RPMI7951 (cell line): ENCODE measurements at regions not wholly inside any gene's neighbourhood (a gene's known extent, or its start where the extent isn't known, plus 50 kb on each side); places are given as distances from the start of the nearest gene placed in this dataset.

Source experiments
- DNase-seq: peaks from one replicate; pipeline ENCODE4 v3.0.0-alpha.2; 2012; ENCODE audit warnings: low read depth

DNA sequence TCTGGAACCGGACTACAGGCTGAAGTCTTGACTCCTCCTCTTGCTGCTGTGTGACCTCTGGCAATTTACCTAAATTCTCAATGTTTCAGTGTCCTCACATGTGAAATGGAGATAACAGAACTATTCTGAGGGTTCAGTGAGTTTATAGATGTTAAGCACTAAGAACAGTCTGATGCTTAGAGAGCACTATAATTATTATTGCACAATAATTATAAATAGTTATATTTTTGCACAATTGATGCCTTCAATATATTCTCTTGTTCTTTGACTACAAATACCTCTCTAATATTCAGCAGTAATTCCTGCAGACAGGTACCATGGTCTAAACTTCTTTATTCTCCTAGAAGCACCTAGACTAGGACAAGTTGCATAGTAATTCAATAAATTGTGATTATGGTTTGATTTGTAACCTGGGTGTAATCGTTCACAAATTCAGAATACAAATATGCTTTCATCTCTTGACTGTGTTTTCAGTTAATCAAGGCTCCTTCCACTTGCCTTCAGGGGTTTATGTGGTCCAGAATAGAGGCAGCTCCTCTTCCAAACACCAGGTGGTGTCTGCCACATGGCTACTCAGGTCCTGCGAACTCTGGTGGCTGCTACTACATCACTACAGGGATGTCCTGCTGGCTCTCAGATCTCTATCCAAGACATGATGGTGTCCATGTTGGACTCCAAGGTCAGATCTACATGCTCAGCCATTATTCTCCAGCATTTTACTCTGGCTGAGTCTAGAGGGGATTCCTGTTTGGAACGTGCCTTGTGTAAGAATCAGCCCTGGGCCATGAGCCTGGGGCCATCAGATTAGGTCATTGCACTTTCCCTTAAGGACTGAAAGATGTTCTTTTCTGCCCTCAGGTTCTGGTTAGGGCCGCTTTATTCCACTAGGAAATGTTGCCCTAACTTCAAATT lies 103.4 kb downstream of the QRFPR start:
- peak; percentile 11 for DNase-seq

DNA sequence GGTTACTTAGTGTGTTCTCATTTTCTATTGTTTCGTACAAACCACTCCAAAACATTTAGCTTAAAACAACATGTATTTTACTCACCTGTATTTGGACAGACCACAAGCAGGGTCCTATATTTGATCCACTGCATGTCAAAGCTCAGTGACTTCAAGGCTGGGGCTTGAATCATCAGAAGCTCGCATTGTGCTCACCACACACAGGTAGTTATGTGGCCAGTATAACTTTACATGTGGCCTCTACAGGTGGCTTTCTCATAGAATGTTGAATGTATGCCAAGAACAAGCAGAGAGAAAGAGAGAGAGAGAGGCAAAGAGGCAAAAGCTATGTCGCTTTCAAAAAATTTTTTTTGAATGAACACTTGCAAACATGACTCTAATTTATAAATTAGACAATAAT lies 107.6 kb downstream of the QRFPR start:
- no peak for DNase-seq

DNA sequence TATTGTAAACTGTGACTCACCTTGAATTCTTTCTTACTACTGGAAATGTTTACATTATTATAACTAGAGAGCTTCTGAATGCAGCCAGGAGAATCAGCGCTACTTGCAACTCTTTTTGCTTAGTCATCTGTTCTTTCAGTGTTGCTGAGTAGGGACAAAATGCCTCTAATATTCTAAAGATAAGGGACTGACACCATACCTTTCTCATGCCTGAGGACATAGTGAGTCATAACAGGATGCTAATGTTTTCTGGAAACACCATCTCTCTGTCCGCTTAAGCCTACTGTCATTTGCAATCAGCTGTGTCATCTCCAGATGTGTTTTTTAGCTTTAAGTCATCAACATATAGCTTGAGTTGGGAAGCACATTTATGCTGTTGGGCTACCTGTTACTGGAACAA lies 108.3 kb downstream of the QRFPR start:
- DNase-seq, result peak; percentile 71

DNA sequence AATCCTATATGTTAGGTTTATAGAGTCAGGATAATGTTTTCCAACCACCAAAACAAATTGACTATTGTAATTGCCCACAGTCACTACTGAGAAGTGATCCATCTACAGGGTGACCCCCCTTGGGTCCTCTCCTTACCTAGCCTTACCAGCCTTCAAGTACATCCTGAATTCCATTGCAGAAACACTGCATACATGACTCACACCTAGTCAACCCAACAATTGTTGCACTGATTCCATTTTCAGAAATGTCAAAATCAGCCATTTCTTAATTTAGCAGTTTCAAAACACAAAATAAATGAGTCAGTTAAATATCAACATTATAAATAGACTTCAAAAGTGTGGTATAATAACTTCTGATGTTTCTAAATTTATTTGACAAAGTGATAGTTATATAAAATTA lies 106.3 kb upstream of the TNIP3 start:
- DNase-seq, result no peak

DNA sequence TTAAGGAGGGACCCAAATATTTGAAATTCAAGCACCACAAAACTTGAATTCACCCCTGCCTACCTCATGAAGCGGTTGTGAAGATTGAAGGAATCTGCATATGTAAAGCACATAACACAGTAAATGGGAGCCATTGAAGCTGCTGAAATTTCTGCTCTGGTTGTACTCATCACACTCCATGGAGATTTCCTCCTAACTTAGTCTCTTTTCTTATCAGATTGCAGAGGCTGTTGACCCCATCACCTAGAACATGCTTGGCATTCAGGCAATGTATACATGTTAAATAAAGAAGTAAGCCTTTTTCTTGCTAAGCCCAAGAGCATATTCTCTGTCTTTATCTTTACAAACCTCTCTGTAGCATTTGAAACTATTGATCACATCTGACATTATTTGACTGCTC lies 104.9 kb upstream of the TNIP3 start:
- no peak for DNase-seq

DNA sequence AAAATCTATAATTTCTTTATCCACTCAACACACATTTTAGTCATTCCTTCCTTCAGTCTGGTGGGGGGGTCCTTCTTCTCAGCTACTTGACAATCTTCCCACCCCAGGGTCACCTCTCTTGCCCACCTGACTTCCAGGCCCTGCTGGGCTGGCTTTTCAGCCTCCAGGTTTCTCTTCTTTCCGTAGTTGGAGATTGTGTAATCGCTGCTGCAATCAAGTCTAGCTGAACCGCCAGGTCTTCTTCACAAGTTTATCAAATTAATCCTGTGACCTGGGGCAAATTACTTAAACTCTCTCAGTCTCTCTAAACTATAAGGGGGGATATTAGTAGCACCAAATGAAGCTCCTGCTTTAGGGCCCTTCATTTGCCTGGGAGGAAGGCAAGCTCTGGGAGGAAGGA lies 102.9 kb upstream of the TNIP3 start:
- DNase-seq, result no peak

DNA sequence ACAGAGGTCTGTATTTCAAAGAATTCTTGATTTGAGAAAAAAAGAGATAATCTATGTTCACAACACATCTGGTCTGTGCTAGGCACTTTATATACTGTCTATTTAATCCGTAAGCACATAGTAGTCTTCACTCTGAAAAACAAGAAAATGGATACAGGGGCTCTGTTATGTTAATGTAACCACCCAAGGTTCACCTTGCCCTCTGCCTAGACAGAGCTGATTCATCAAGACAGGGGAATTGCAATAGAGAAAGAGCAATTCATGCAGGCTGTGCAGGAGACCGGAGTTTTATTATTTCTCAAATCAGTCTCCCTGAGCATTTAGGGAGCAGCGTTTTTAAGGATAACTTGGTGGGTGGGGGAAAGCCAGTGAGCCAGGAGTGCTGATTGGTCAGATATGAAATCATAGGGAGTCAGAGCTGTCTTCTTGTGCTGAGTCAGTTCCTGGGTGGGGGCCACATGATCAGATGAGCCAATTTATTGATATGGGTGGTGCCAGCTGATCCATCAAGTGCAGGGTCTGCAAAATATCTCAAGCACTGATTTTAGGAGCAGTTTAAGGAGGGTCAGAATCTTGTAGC lies 92.9 kb upstream of the TNIP3 start:
- no peak for DNase-seq

DNA sequence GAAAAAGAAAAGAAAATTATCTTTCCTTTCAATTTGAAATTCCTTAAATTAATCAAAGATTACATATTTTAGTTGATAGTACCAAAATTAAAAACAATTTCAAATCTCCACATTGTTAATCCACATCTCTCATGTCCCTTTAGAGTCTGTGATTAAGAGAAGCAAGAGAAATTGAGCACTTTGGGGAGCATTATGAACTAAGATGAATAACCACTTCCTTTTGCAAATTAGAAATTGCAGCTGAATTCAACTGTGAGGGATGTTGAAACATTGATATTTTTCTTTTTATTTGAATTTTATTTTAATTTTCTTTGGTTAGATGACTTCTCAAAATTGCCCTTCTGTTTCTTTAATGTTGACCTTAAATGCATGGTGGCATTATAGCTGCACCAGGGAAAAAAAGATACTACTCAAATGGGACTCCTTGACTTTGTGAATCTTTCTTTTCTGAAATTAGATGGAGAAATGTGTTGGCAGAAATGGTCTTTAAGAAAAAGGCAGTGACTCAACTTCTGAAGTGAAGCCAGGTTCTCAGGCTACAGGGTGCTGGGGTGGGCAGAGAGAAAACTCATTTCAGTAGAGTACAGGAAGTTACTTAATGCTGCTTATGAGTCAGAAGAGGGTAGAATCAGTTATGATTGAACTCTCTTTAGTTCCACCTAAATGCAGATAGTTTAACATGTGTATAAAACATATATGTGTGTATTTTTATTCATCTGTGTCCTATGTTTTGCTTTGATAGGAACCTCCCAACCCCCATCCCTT lies 92.0 kb upstream of the TNIP3 start:
- DNase-seq, result peak; percentile 77

DNA sequence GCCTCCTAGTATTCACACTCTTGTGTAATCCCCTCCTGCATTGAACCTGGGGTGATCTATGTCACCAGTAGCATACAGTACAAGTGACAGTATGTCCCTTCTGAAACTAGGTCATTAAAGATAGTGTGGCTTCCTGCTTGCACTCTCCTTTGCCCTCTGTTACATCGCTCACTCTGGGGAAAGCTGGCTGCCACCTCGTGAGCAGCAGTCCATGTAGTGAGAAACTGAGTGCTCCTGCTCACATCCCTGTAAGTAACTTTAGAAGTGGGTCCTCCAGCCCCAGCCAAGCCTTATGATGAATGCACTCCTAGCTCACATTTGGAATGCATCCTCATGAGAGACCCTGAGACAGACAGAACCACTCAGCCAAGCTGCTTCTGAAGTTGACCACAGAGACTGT lies 89.8 kb upstream of the TNIP3 start:
- no peak for DNase-seq

DNA sequence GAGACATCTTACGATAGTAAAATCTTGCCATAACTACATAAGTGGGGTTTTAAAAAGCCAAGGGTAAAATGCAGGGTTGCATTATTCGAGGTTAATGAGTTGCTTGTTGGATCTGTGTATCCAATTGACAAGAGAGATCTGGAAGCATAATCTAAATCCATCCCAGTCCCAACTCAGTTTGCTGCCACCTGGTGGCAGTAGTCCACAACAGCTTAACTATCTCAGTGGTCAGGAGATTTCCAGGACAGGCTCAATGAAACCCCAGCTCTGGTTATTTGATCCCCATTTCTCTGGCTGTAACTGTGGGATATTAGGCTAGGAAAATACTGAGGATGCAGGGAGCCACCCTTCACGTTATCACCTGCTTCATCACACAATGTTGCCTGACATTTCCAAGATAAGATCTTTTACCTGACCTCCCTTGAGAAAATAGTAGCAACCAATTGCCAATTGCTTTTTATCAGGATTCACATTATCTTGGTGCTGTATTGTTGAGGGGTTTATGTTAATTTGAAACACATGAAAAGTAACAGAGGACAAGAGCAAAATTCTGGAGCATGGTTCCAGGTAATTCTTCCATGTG lies 88.2 kb upstream of the TNIP3 start:
- DNase-seq, result peak; percentile 47

DNA sequence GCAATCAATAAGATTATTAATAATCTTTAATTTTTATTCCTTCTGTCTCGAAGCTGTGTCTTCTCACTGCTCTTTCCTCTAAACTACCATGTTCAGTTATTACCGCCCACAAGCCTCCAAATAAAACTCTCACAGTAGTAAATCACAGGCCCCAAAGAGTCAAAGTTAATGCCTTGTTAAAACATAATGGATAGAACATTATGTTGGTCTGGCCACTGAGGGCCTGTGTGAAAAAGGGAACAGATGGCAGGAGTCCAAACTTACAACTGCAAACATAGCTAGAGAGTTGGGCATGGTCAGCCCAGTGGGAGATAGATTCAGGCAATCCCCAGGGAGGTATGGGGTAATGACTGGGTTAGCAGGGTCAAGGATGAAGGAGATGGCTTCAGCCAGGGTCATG lies 84.6 kb upstream of the TNIP3 start:
- no peak for DNase-seq

DNA sequence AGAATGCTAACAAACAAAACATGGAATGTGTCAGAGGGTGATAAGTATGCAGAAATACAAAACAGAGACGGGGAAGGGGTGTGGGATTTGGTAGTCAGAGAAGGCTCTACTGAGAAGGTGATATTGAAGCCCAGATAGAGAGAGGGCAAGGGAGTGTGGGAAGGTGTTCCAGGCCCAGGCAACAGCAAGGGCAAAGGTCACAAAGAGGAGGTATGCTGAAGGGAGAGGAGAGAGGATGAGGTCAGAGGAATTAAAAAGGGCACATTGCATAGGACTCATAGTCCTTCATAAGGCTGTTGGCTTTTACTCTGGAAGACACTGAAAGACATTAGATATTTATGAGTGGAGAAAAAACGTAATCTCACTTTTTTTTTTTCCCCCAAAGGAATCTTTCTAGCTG lies 82.6 kb upstream of the TNIP3 start:
- DNase-seq, result no peak

DNA sequence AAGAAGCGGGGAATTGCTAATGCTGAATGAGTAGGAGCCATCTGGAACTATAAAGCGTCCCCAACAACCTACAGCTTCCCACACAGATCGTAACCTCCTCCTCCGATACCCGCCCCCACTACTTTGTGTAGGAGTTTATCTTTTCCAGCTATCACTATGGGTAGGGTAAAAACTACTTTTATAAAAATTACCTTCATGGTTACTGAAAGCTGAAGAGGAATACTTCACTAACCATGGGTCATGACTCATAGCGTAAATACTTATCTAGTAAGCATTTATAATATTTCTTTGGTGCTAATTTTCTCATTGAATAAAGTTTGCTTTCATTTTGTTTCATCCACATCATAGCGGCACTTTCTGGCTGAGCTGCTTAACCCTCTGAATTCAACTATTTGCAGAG lies 79.4 kb upstream of the TNIP3 start:
- no peak for DNase-seq

DNA sequence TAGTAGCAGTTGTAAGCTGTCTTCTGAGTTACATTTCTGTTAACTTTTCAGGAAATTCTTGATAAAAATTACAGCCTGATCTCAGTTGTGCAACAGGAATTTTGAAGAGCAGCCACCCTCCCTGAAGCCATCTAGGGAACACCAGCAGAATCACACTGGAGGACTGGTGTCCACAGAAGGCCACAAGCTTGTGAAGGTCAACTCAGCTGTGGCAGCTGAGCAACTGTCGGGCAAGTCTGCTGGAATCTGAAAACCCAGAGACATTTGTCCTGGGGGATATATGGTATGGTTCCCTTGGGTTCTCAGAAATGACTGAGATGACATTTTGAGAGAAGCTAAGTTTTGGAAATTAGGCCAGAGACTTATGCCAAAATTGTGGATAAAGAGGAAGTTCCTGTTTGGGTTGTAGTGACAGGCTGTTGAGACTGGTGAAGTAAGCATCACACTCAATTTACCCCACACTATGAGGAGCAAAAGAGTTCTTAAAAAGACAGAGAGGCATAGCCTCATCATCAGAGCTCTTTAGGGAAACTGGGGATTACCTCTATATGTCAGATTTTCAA lies 78.1 kb upstream of the TNIP3 start:
- DNase-seq, result no peak

DNA sequence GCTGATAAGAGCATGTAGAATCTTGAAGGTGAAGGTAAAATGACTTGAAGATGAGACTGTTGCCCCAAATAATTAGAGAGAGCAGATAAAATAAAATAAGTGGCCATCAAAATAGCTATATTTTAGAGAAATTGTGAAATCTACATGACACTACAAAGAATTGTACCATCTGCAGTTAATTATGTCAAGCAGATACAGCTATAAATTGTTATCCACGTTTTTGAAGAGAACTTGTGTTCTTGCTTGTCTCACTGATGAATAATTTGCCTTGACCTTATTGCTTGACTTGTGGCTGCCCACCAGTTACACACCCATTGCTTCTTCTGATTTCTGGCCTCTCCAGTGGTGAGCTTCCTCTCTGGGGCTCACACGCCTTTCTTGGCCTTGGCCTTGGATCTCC lies 75.8 kb upstream of the TNIP3 start:
- no peak for DNase-seq

DNA sequence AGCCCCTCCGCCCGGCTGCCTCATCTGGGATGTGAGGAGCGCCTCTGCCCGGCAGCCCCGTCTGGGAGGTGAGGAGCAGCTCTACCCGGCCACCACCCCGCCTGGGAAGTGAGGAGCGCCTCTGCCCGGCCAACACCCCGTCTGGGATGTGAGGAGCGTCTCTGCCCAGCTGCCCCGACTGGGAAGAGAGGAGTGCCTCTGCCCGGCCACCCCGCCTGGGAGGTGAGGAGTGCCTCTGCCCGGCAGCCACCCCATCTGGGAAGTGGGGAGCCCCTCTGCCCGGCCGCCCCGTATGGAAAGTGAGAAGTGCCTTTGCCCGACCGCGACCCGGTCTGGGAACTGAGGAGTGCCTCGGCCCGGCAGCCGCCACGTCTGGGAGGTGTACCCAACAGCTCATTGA lies 74.3 kb upstream of the TNIP3 start:
- no peak for DNase-seq

DNA sequence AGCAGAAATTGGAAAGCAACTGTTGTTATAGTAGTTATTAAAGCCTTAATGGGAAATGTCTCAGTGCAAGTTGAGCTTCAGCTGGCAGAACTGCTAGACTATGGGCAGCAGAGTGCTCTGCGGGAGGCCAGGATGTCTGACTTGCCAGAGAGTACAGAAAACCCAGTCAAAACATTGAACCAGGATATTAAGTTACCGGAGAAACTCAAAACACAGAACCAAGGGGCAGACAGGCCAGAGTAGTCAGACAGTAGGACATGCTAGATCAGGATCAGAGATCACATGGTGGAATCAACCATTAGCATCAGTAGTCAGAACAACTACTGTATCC lies 72.9 kb upstream of the TNIP3 start:
- DNase-seq, result no peak

DNA sequence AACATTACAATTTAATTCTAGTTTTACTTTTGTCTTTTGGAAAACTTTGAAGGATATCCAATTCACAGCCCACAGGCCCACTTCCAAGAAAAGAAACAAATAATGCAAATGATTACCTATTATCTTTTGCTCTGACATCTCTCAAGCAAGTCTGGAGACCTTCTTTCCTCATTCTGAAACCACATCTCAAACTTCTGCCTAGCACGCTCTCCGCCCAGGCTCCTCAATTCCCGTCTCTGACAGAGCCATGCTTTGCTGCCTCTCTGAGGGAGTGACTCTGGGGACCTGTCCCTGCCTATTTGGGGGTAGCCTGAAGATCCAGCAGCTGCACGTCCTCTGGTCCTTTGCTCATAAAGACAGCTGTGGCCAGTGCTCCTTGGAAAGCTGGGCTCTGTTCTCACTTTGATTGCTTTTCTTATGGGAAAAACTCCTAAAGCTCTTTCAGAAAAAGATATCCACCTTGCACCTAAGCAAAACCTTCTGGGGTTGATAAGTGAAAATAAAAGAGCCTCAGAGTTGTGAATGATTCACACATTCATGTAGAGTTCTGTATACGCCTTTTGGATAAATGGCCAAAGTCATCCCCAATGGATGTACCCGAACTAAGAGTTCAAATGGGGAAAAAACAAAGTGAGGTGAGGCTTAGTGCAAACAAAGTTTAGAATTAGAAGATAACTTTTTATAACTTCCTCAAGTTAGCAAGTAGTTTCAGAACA lies 72.4 kb upstream of the TNIP3 start:
- DNase-seq, result no peak

DNA sequence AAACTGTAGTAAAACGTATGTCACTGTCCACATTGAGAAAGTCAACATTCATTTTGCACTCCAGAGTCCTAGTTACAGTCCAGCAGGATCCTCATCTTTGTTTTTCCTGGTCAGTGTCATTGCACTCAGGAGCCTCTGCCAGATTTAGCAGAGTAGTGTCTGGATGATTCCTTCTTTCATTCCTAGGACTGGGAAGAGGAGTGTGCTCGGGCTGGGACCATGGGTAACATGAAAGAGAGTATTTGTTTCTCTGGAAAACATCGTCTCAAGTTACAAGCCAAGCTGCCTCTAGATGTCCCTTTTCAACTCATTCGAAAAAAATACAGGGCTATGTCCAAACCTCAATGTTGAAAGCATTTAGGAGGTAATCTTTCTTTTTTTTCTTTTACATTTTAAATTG lies 69.9 kb upstream of the TNIP3 start:
- no peak for DNase-seq

DNA sequence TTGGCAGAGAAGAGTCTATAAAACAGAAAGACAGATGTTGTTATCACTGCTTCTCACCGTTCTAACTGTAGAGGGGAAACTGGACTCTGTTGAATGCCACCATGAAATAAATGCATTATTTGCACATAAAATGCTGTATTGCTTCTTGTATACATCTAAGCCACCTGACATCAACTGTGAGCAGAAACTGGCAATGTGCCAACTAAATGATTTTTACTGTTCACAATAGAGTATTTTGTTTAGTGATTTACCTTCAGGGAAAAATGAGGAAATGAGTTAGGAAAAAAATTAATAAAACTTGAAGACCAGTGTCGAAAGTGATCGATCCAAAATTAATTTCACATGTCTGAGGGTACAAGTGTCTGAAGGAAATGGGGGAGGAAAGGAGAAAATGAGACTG lies 65.9 kb upstream of the TNIP3 start:
- no peak for DNase-seq

DNA sequence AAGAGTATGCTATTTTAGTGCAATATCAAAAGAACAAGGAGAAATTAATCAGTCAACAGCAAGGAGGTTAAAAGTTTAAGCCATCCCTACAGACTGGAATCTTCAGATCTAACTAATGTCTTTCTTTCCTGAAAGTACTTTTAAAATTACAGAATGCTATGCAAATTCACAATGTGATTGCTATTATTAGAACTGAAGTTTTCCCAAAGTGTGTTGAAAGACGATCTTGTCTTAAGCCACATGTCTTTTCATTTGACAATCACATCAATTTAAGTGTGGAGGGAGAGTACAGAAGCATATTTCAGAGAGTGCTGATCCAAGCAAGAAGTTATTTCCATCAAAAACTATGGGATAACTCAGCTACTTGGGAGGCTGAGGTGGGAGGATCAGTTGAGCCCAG lies 64.7 kb upstream of the TNIP3 start:
- DNase-seq, result no peak

DNA sequence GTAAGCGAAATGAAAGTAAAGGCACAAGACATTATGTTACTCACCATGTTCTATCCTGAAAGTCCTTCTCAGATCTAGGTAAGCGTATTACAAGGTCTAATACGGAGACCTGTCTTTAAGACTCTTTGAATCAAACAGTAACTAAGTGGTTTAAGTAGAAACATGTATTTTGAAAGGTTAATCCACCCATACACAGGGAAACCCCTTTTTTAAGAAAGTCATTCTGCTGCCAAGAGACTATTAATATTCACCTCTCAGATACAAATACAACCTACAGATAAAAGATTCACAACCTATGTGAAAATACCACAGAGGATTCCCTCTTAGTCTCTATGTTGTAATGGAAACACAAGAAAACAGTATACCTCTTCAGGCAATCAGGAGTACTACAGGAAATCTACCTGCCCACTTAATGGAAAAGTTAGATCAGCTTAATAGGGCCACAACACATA lies 63.2 kb upstream of the TNIP3 start:
- DNase-seq, result no peak
